SK-N-SH treated with all-trans-retinoic acid at 6 μM for 48 hours (cell line): ENCODE measurements at regions not wholly inside any gene's neighbourhood (a gene's known extent, or its start where the extent isn't known, plus 50 kb on each side); places are given as distances from the start of the nearest gene placed in this dataset.

Experiments
- ATAC-seq: fragments of 200-7000 bp; cut with Tn5 transposase; 3 replicates; pipeline ENCODE4 v1.9.1; 2020; ENCODE audit warnings: mild to moderate bottlenecking, moderate library complexity
- ARNTL ChIP-seq: fragments of 450-650 bp; formaldehyde crosslinking; IDR thresholded peaks from 2 replicates; pipeline ENCODE4 v1.5.0; 2020; ENCODE audit warnings: low read depth, mild to moderate bottlenecking, moderate library complexity, borderline replicate concordance
- BACH2 ChIP-seq: fragments of 250-450 bp; sonication (Bioruptor Pico); IDR thresholded peaks from 2 replicates; pipeline ENCODE4 v1.9.0; 2021; ENCODE audit warnings: mild to moderate bottlenecking, borderline replicate concordance
- CSDC2 ChIP-seq: fragments of 250-450 bp; sonication (Bioruptor Pico); IDR thresholded peaks from 2 replicates; pipeline ENCODE4 v1.5.0; 2020; ENCODE audit warnings: mild to moderate bottlenecking, moderate library complexity
- CSRNP3 ChIP-seq: fragments of 250-450 bp; sonication (Bioruptor Pico); IDR thresholded peaks from 2 replicates; pipeline ENCODE4 v1.5.1; 2021; ENCODE audit warnings: mild to moderate bottlenecking, moderate library complexity
- ESRRG ChIP-seq: fragments of 250-450 bp; sonication (Bioruptor Pico); IDR thresholded peaks from 2 replicates; pipeline ENCODE4 v1.6.1; 2021; ENCODE audit warnings: mild to moderate bottlenecking
- GLIS3 ChIP-seq: fragments of 250-450 bp; sonication (Bioruptor Pico); IDR thresholded peaks from 2 replicates; pipeline ENCODE4 v1.5.0; 2020; ENCODE audit warnings: mild to moderate bottlenecking, moderate library complexity
- ISL1 ChIP-seq: fragments of 250-450 bp; sonication (Bioruptor Pico); IDR thresholded peaks from 2 replicates; pipeline ENCODE4 v2.1.2; 2022; ENCODE audit warnings: mild to moderate bottlenecking, moderate library complexity
- OSR1 ChIP-seq: fragments of 250-450 bp; sonication (Bioruptor Pico); IDR thresholded peaks from 2 replicates; pipeline ENCODE4 v1.8.0; 2022; ENCODE audit warnings: moderate library complexity, mild to moderate bottlenecking, inconsistent platforms
- PPARA ChIP-seq: fragments of 250-450 bp; sonication (Bioruptor Pico); IDR thresholded peaks from 2 replicates; pipeline ENCODE4 v1.5.0; 2020; ENCODE audit warnings: mild to moderate bottlenecking, borderline replicate concordance
- RARB ChIP-seq: fragments of 250-450 bp; sonication (Bioruptor Pico); IDR thresholded peaks from 2 replicates; pipeline ENCODE4 v1.8.0; 2021; ENCODE audit warnings: mild to moderate bottlenecking, moderate library complexity
- SNAI2 ChIP-seq: fragments of 250-450 bp; sonication (Bioruptor Pico); IDR thresholded peaks from 2 replicates; pipeline ENCODE4 v1.5.0; 2020; ENCODE audit warnings: mild to moderate bottlenecking, moderate library complexity
- TCF4 ChIP-seq: fragments of 250-450 bp; sonication (Bioruptor Pico); IDR thresholded peaks from 2 replicates; pipeline ENCODE4 v1.8.0; 2021; ENCODE audit warnings: mild to moderate bottlenecking, moderate library complexity, borderline replicate concordance
- TOX ChIP-seq: fragments of 250-450 bp; sonication (Bioruptor Pico); IDR thresholded peaks from 2 replicates; pipeline ENCODE4 v1.8.0; 2021; ENCODE audit warnings: mild to moderate bottlenecking, moderate library complexity, borderline replicate concordance
- TSHZ2 ChIP-seq: fragments of 250-450 bp; sonication (Bioruptor Pico); IDR thresholded peaks from 2 replicates; pipeline ENCODE4 v1.5.0; 2020; ENCODE audit warnings: mild to moderate bottlenecking, moderate library complexity
- ZC3H10 ChIP-seq: fragments of 250-450 bp; sonication (Bioruptor Pico); IDR thresholded peaks from 2 replicates; pipeline ENCODE4 v1.5.1; 2021; ENCODE audit warnings: mild to moderate bottlenecking, moderate library complexity
- ZFP3 ChIP-seq: fragments of 250-450 bp; sonication (Bioruptor Pico); IDR thresholded peaks from 2 replicates; pipeline ENCODE4 v1.5.0; 2020; ENCODE audit warnings: mild to moderate bottlenecking, moderate library complexity
- ZFP30 ChIP-seq: fragments of 450-650 bp; formaldehyde crosslinking; IDR thresholded peaks from 2 replicates; pipeline ENCODE4 v1.5.0; 2022; ENCODE audit warnings: mild to moderate bottlenecking, moderate library complexity
- ZNF565 ChIP-seq: fragments of 450-650 bp; formaldehyde crosslinking; conservative IDR thresholded peaks from 2 replicates; pipeline ENCODE4 v1.5.0; 2020; ENCODE audit warnings: low read depth, mild to moderate bottlenecking, moderate library complexity
- ZNF70 ChIP-seq: fragments of 450-650 bp; formaldehyde crosslinking; IDR thresholded peaks from 2 replicates; pipeline ENCODE4 v1.5.0; 2020; ENCODE audit warnings: mild to moderate bottlenecking, moderate library complexity
- ZNF8 ChIP-seq: fragments of 450-650 bp; formaldehyde crosslinking; IDR thresholded peaks from 2 replicates; pipeline ENCODE4 v1.5.0; 2020; ENCODE audit warnings: mild to moderate bottlenecking, moderate library complexity
- TF ChIP-seq, protein P1 (sequence below): fragments of 250-450 bp; sonication (Bioruptor Pico); IDR thresholded peaks from 2 replicates; pipeline ENCODE4 v1.5.1; 2020; ENCODE audit warnings: low read depth, mild to moderate bottlenecking, moderate library complexity
- TF ChIP-seq, protein P2 (sequence below): fragments of 250-450 bp; sonication (Bioruptor Pico); IDR thresholded peaks from 2 replicates; pipeline ENCODE4 v1.8.0; 2020; ENCODE audit warnings: mild to moderate bottlenecking, moderate library complexity, borderline replicate concordance
- TF ChIP-seq, protein P3 (sequence below): fragments of 250-450 bp; sonication (Bioruptor Pico); IDR thresholded peaks from 2 replicates; pipeline ENCODE4 v1.8.0; 2021; ENCODE audit warnings: low read depth, mild to moderate bottlenecking, moderate library complexity, borderline replicate concordance

GRCh38 chrX:18042776-18043175 is 177.9 kb downstream of the BEND2 start:
- ATAC-seq: no peak
- TF ChIP-seq SNAI2: no peak
- no peak for TF ChIP-seq GLIS3
- no peak for TF ChIP-seq ZNF565 (CRISPR knock-in tag)
- no peak for TF ChIP-seq ISL1
- no peak for TF ChIP-seq TCF4 (CRISPR knock-in tag)
- no peak for TF ChIP-seq PPARA

DNA sequence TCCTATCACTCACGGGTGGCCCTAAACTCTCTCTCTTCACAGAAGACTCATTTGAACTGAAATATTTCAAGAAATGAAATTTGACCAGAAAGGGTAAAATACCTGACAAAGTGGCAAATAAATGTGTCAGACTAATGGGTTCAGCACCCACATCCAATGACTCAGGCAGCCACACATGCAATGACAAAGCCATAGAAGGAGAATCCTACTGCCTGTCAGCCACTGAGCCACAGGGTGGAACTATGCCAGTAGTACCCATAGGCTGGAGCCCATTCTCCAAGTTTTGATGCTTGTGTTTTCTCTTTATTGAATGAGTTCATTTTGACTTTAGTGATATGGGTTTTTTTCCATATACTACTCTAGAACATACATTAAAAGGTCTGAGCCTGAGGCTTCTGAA is 179.0 kb downstream of the BEND2 start:
- no peak for TF ChIP-seq ESRRG (CRISPR knock-in tag)
- no peak for TF ChIP-seq ZC3H10 (CRISPR knock-in tag)
- TF ChIP-seq ZFP30 (CRISPR knock-in tag): no peak
- no peak for TF ChIP-seq ARNTL
- TF ChIP-seq PPARA: no peak
- no peak for TF ChIP-seq ISL1
- no peak for TF ChIP-seq OSR1 (CRISPR knock-in tag)
- no peak for ATAC-seq

- TF ChIP-seq CSRNP3 (CRISPR knock-in tag) (no peak), ZC3H10 (CRISPR knock-in tag) (no peak), ESRRG (CRISPR knock-in tag) (no peak), ZNF565 (CRISPR knock-in tag) (no peak), SNAI2 (no peak), CSDC2 (CRISPR knock-in tag) (no peak), ZNF8 (no peak), BACH2 (CRISPR knock-in tag) (no peak), RARB (CRISPR knock-in tag) (no peak)
- TF ChIP-seq, protein P1, sequence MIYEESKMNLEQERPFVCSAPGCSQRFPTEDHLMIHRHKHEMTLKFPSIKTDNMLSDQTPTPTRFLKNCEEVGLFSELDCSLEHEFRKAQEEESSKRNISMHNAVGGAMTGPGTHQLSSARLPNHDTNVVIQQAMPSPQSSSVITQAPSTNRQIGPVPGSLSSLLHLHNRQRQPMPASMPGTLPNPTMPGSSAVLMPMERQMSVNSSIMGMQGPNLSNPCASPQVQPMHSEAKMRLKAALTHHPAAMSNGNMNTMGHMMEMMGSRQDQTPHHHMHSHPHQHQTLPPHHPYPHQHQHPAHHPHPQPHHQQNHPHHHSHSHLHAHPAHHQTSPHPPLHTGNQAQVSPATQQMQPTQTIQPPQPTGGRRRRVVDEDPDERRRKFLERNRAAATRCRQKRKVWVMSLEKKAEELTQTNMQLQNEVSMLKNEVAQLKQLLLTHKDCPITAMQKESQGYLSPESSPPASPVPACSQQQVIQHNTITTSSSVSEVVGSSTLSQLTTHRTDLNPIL: no peak
- TF ChIP-seq, protein P2, sequence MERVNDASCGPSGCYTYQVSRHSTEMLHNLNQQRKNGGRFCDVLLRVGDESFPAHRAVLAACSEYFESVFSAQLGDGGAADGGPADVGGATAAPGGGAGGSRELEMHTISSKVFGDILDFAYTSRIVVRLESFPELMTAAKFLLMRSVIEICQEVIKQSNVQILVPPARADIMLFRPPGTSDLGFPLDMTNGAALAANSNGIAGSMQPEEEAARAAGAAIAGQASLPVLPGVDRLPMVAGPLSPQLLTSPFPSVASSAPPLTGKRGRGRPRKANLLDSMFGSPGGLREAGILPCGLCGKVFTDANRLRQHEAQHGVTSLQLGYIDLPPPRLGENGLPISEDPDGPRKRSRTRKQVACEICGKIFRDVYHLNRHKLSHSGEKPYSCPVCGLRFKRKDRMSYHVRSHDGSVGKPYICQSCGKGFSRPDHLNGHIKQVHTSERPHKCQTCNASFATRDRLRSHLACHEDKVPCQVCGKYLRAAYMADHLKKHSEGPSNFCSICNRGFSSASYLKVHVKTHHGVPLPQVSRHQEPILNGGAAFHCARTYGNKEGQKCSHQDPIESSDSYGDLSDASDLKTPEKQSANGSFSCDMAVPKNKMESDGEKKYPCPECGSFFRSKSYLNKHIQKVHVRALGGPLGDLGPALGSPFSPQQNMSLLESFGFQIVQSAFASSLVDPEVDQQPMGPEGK: no peak
- TF ChIP-seq, protein P3, sequence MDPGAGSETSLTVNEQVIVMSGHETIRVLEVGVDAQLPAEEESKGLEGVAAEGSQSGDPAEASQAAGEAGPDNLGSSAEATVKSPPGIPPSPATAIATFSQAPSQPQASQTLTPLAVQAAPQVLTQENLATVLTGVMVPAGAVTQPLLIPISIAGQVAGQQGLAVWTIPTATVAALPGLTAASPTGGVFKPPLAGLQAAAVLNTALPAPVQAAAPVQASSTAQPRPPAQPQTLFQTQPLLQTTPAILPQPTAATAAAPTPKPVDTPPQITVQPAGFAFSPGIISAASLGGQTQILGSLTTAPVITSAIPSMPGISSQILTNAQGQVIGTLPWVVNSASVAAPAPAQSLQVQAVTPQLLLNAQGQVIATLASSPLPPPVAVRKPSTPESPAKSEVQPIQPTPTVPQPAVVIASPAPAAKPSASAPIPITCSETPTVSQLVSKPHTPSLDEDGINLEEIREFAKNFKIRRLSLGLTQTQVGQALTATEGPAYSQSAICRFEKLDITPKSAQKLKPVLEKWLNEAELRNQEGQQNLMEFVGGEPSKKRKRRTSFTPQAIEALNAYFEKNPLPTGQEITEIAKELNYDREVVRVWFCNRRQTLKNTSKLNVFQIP (CRISPR knock-in tag): no peak
- ATAC-seq: no peak
Measured at GRCh38 chrX:18039023-18039422, 177.9 kb upstream of the RAI2 start.

DNA sequence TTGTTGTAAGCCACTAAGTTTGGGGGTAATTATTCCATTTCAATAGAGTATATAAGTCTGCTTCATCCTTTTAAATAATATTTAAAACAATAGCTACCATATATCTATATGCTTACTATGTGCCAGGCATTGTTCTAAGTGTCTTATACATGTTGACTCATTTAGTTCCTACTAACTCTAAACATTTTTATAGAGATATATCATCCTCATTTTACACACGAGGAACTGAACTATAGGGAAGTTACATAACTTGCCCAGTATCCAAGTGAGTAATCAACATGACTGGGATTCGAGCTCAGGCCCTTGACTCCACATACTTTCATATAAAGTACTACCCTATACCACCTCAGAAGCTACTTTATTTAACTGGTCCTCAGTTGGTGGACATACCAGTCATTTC is 175.3 kb upstream of the RAI2 start:
- ATAC-seq: no peak

More for the DNA sequence above, 175.3 kb upstream of the RAI2 start:
- TF ChIP-seq ZNF70 (CRISPR knock-in tag) (no peak), ZFP30 (CRISPR knock-in tag) (no peak), ZFP3 (CRISPR knock-in tag) (no peak), TSHZ2 (no peak), TOX (CRISPR knock-in tag) (no peak)
- TF ChIP-seq, protein P2: no peak
- TF ChIP-seq, protein P1: no peak
